ENCODE measurements at regions not wholly inside any gene's neighbourhood (a gene's known extent, or its start where the extent isn't known, plus 50 kb on each side); places are given as distances from the start of the nearest gene placed in this dataset.

GRCh38 chr2:164386231-164386630, 235.1 kb downstream of the GRB14 start:
- TF ChIP-seq CTCF (IDR thresholded peaks at IDR 0.05; ENCODE audit: extremely low read depth in 1 of 2, insufficient read depth in 1 of 2, low read depth in 1 of 2, low read length in 2 of 2) (no peak), MAX (IDR thresholded peaks at IDR 0.05; ENCODE audit: insufficient read depth, insufficient read length) (no peak), POLR2A (IDR thresholded peaks at IDR 0.05; ENCODE audit: low read depth, low read length) (no peak), MYC (IDR thresholded peaks at IDR 0.05; ENCODE audit: low read depth, low read length) (no peak), POLR2AphosphoS5 (IDR thresholded peaks at IDR 0.05; ENCODE audit: insufficient read depth, low read depth, low read length) (no peak), EZH2 (IDR thresholded peaks at IDR 0.05; ENCODE audit: borderline replicate concordance, low read depth, low read length, severe bottlenecking) (no peak)

Data from endothelial cell of umbilical vein (primary cell).